Lung (tissue), 11 donors: ENCODE measurements at regions not wholly inside any gene's neighbourhood (a gene's known extent, or its start where the extent isn't known, plus 50 kb on each side); places are given as distances from the start of the nearest gene placed in this dataset.

Experiments
- ATAC-seq: fragments of 200-7000 bp; cut with Tn5 transposase; one replicate; pipeline ENCODE4 v1.9.1; 2020; ENCODE audit warnings: moderate number of reproducible peaks; ENCODE audit not compliant: insufficient read depth, low FRiP score
- DNase-seq, 3 donors: peaks; one replicate each; pipeline ENCODE4 v3.0.0-alpha.2; 2013 to 2017
- H3K27ac ChIP-seq, 2 donors: one replicate each; pipeline ENCODE4 v1.5.1; 2013; ENCODE audit warnings: mild to moderate bottlenecking in 2 of 2, moderate library complexity in 2 of 2, control low read depth in 1 of 2, inconsistent platforms in 1 of 2, low read depth in 1 of 2, low read length in 1 of 2
- H3K27me3 ChIP-seq, 3 donors: one replicate each; pipeline ENCODE4 v1.5.1; 2013; ENCODE audit warnings: low read length in 2 of 3; ENCODE audit not compliant: control insufficient read depth in 3 of 3, insufficient read depth in 3 of 3
- H3K36me3 ChIP-seq, 4 donors: one replicate each; pipeline ENCODE4 v1.5.1; 2013; ENCODE audit warnings: low read length in 4 of 4, mild to moderate bottlenecking in 1 of 4, moderate library complexity in 1 of 4; ENCODE audit not compliant: control insufficient read depth in 4 of 4, insufficient read depth in 4 of 4
- H3K4me1 ChIP-seq, 5 donors: one replicate each; pipeline ENCODE4 v1.5.1; 2013; ENCODE audit warnings: low read length in 5 of 5, mild to moderate bottlenecking in 2 of 5, moderate library complexity in 1 of 5; ENCODE audit not compliant: control insufficient read depth in 5 of 5, insufficient read depth in 5 of 5
- H3K4me3 ChIP-seq: one replicate; pipeline ENCODE4 v1.5.1; 2013; ENCODE audit warnings: mild to moderate bottlenecking, control low read depth, moderate library complexity
- H3K9ac ChIP-seq, 2 donors: one replicate each; pipeline ENCODE4 v1.5.1; 2013; ENCODE audit warnings: low read length in 2 of 2, control low read depth in 1 of 2; ENCODE audit not compliant: insufficient read depth in 1 of 2
- H3K9me3 ChIP-seq, 4 donors: one replicate each; pipeline ENCODE4 v1.5.1; 2013; ENCODE audit warnings: low read length in 3 of 4, mild to moderate bottlenecking in 1 of 4, moderate library complexity in 1 of 4; ENCODE audit not compliant: control insufficient read depth in 4 of 4, insufficient read depth in 3 of 4
- CTCF ChIP-seq: IDR thresholded peaks from 2 replicates; pipeline ENCODE4 v1.5.1; 2012; ENCODE audit warnings: mild to moderate bottlenecking; ENCODE audit errors: control extremely low read depth, extremely low read depth
- WGBS, 2 donors: extraction: QIAGEN DNeasy Blood & Tissue Kit; methylation state at CpG; one replicate each; pipeline ENCODE4 v1.1.7; 2013; 5-methylcytosine and 5-hydroxymethylcytosine counted together
- donor health status: control.
- donor health status: control.
- donor health status: Bipolar disorder and iron deficiency.
- donor health status: healthy.
- donor health status: DM: yes; HTN: yes; CAD: no.

- WGBS, 2 donors, result 83 to 87% methylated on average over 12 of the region's 12 CpGs
- DNase-seq, result no peak
- TF ChIP-seq CTCF, result no peak
- Histone ChIP-seq H3K27me3 (no peaks in the 10 kb centered on the region), H3K27ac (no peak overlapping the region), H3K9ac (no peak overlapping the region), H3K36me3 (peaks cover 0 to 3% (median 0%) of the 10 kb centered on the region in 4 donors), H3K4me3 (no peak overlapping the region), H3K9me3 (no peaks in the 10 kb centered on the region), H3K4me1 (peaks cover 0 to 55% (median 24%) of the 10 kb centered on the region in 5 donors)
- ATAC-seq, result no peak
These were observed 122.9 kb downstream of the GLI2 start for GRCh38 chr2:120858361-120859106.

DNA sequence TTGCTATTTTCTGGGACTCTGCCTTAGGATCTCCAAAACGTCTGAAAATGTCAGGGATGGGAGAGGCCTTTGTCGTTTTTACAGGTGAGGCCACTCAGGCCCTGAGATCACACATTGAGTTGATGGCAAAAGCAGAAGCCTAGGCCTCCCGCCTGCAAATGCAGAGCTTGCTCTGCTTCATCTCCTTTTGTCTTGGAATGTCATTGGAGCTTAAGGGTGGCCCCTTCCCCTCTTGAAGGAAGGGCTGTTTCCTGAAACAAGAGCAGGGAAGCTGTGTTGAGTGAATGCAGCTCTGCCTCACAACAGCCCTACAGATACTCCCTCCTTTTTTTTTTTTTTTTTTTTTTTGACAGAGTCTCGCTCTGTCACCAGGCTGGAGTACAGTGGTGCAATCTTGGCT lies 123.5 kb downstream of the GLI2 start:
- Histone ChIP-seq H3K9me3 (no peaks in the 10 kb centered on the region), H3K27ac (no peak overlapping the region), H3K9ac (no peak overlapping the region), H3K36me3 (peaks cover 0 to 3% (median 0%) of the 10 kb centered on the region in 4 donors), H3K4me1 (peaks cover 0 to 55% (median 24%) of the 10 kb centered on the region in 5 donors), H3K27me3 (no peaks in the 10 kb centered on the region), H3K4me3 (no peak overlapping the region)
- WGBS, 2 donors, result 67 to 81% methylated on average over 3 to 4 of the region's 4 CpGs
- DNase-seq (peak in 2 of 3 donors; percentile 61 to 76), ATAC-seq (no peak)
- TF ChIP-seq CTCF, result no peak

DNA sequence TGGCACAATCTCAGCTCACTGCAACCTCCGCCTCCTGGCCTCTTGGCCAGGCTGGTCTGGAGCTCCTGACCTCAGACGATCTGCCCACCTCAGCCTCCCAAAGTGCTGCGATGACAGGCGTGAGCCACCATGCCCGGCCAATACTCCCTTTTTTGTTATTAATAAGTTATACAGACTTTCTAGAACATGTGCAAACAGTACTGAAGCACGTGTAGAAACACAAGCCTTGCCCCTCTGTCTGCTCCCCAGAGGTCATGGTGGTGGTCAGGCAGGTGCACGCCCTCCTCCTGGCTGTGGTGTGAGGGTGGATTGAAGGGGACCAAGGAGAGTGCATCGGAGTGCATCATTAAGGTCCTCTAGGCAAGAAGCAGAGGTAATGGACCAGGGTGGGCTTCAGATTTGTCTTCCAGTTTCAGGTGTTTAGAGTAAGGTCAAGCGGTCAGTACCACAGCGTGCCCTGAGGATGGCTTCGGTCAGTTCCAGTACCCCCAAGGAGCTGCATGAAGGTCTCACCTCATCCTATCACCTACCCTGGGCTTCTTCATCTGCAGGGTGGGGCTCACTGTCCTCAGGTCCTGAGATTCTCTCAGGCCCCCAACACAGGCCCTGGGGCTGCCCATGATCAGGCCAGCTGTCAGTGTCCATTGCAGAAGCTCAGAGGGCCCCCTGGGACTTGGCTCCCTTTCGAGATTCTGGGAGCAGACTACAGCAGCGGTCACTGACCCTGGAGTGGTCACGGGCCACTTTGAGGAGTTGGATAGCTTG lies 124.3 kb downstream of the GLI2 start:
- no peak for ATAC-seq
- TF ChIP-seq CTCF, result no peak
- no peak for DNase-seq

More for the DNA sequence above, 124.3 kb downstream of the GLI2 start:
- WGBS, 2 donors, result 90 to 93% methylated on average over 14 of the region's 14 CpGs
- Histone ChIP-seq H3K9ac (peak overlapping the region in 1 of 2 donors; percentile 53), H3K36me3 (peaks cover 0 to 3% (median 0%) of the 10 kb centered on the region in 4 donors), H3K27ac (no peak overlapping the region), H3K4me1 (peaks cover 0 to 50% (median 23%) of the 10 kb centered on the region in 5 donors), H3K9me3 (no peaks in the 10 kb centered on the region), H3K27me3 (no peaks in the 10 kb centered on the region), H3K4me3 (no peak overlapping the region)
